Sigmoid colon (tissue), 4 donors: ENCODE measurements at regions not wholly inside any gene's neighbourhood (a gene's known extent, or its start where the extent isn't known, plus 50 kb on each side); places are given as distances from the start of the nearest gene placed in this dataset.

Experiments used
- EP300 ChIP-seq, 4 donors: sonication (generic); formaldehyde crosslinking; IDR thresholded peaks; one replicate each; pipeline ENCODE4 v1.6.1; 2017; ENCODE audit warnings: antibody characterized with exemption in 4 of 4
- TF ChIP-seq, protein P1 (sequence below), 4 experiments: fragments of 450-650 bp in 3 of 4; fragments of 200-600 bp in 1 of 4; IDR thresholded peaks; one replicate each; pipeline ENCODE4 v1.5.1; 2016 to 2019; ENCODE audit warnings: antibody characterized with exemption in 4 of 4, mild to moderate bottlenecking in 3 of 4, moderate library complexity in 2 of 4

DNA sequence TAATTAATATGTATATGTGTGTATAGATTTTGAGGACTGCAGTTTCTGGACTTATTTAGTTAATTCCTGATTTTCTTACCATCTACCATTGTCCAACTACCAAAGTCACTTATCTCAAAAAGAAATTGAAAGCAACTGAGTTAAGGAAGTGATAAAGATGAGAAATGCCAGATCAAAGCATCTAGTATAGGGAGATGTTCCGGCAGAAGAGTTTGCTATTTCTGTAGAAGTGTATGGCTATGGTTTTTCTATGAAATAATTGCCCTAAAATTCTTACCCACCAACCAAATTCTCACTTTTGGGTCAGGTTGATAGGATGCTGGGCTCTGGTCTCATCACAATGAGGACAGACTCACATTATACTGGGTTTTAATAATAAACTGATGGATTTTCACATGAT is 64.0 kb upstream of the RAB11FIP2 start:
- TF ChIP-seq, protein P1, sequence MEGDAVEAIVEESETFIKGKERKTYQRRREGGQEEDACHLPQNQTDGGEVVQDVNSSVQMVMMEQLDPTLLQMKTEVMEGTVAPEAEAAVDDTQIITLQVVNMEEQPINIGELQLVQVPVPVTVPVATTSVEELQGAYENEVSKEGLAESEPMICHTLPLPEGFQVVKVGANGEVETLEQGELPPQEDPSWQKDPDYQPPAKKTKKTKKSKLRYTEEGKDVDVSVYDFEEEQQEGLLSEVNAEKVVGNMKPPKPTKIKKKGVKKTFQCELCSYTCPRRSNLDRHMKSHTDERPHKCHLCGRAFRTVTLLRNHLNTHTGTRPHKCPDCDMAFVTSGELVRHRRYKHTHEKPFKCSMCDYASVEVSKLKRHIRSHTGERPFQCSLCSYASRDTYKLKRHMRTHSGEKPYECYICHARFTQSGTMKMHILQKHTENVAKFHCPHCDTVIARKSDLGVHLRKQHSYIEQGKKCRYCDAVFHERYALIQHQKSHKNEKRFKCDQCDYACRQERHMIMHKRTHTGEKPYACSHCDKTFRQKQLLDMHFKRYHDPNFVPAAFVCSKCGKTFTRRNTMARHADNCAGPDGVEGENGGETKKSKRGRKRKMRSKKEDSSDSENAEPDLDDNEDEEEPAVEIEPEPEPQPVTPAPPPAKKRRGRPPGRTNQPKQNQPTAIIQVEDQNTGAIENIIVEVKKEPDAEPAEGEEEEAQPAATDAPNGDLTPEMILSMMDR (IDR thresholded peaks at IDR 0.05): no peak
- no peak for TF ChIP-seq EP300 (IDR thresholded peaks at IDR 0.05)
